ENCODE measurements at regions not wholly inside any gene's neighbourhood (a gene's known extent, or its start where the extent isn't known, plus 50 kb on each side); places are given as distances from the start of the nearest gene placed in this dataset.

- TF ChIP-seq ZNF462 (CRISPR knock-in tag; IDR thresholded peaks at IDR 0.05) (no peak), STAT1 (IDR thresholded peaks at IDR 0.05; ENCODE audit: unreplicated experiment) (no peak), JUNB (IDR thresholded peaks at IDR 0.05; ENCODE audit: unreplicated experiment) (no peak)
Measured at GRCh38 chr4:183837222-183837621, 67.9 kb upstream of the STOX2 start (continued).

- Mint-ChIP-seq H3K4me1 (peaks cover 8% of the 10 kb centered on the region), H3K9me3 (no peaks in the 10 kb centered on the region), H3K4me3 (no peak overlapping the region), H3K27ac (no peak overlapping the region), H3K36me3 (ENCODE audit: low read depth) (no peaks in the 10 kb centered on the region), H3K27me3 (ENCODE audit: insufficient read depth, low read depth, poor library complexity) (peaks cover 13% of the 10 kb centered on the region)
- Histone ChIP-seq H3K36me3 (ENCODE audit: insufficient read depth) (no peaks in the 10 kb centered on the region), H3K27me3 (ENCODE audit: insufficient read depth) (no peaks in the 10 kb centered on the region), H4K20me1 (replicated peaks; ENCODE audit: insufficient read depth) (no peaks in the 10 kb centered on the region), H3K27ac (ENCODE audit: low read depth) (no peak overlapping the region), H3K9me2 (ENCODE audit: insufficient read depth) (no peaks in the 10 kb centered on the region), H3K4me1 (ENCODE audit: insufficient read depth) (no peaks in the 10 kb centered on the region), H3F3A (replicated peaks; ENCODE audit: low read depth) (no peaks in the 10 kb centered on the region), H2AFZ (no peak overlapping the region; the same call in 1 of the 2 replicates), H3K4me2 (no peak overlapping the region), H3K4me3 (no peak overlapping the region), H3K79me2 (replicated peaks; ENCODE audit: insufficient read depth) (no peaks in the 10 kb centered on the region)
- TF ChIP-seq STAT1 (IDR thresholded peaks at IDR 0.05; ENCODE audit: unreplicated experiment) (no peak), NANOG (IDR thresholded peaks at IDR 0.05; ENCODE audit: borderline replicate concordance) (no peak), EZH2 (IDR thresholded peaks at IDR 0.05; ENCODE audit: low read depth, unreplicated experiment) (no peak), CTCF (conservative IDR thresholded peaks at IDR 0.05; ENCODE audit: low read depth in 2 of 2) (peak; percentile 54 to 75), ZNF462 (CRISPR knock-in tag; IDR thresholded peaks at IDR 0.05) (no peak)
- DNase-seq (ENCODE audit: low spot score), result peak; percentile 70
- ATAC-seq, result peak; percentile 75
Measured at GRCh38 chr4:183838987-183839712, 66.0 kb upstream of the STOX2 start.
